NK-92 treated with Interleukin-12 subunit alpha and Interleukin-12 subunit beta, amount 100 ng/mL, for 24 hours (cell line): ENCODE measurements at regions not wholly inside any gene's neighbourhood (a gene's known extent, or its start where the extent isn't known, plus 50 kb on each side); places are given as distances from the start of the nearest gene placed in this dataset.

Source experiments
- DNase-seq: peaks from one replicate; lab custom pipeline; 2025; lab: John Stamatoyannopoulos, UW

- DNase-seq = no peak
Observed at GRCh38 chr9:81112627-81113452, 576.5 kb downstream of the TLE1 start.

- DNase-seq = no peak
Observed at GRCh38 chr9:81108821-81109220, 580.5 kb downstream of the TLE1 start.

- DNase-seq = no peak
Observed at GRCh38 chr9:81108391-81108790, 581.0 kb downstream of the TLE1 start.

- no peak for DNase-seq
Observed at GRCh38 chr9:81103597-81104471, 585.5 kb downstream of the TLE1 start.

- DNase-seq = no peak
Observed at GRCh38 chr9:81097131-81097847, 592.1 kb downstream of the TLE1 start.

- no peak for DNase-seq
Observed at GRCh38 chr9:81096625-81097024, 592.7 kb downstream of the TLE1 start.

- DNase-seq = no peak
Observed at GRCh38 chr9:81092057-81092456, 597.3 kb downstream of the TLE1 start.

- DNase-seq = no peak
Observed at GRCh38 chr9:81088341-81088740, 601.0 kb downstream of the TLE1 start.

GRCh38 chr9:81086416-81086815, 602.9 kb downstream of the TLE1 start:
- DNase-seq = no peak

GRCh38 chr9:81083854-81084512, 605.4 kb downstream of the TLE1 start:
- no peak for DNase-seq

GRCh38 chr9:81083067-81083466, 606.3 kb downstream of the TLE1 start:
- no peak for DNase-seq

GRCh38 chr9:81082221-81082620, 607.1 kb downstream of the TLE1 start:
- DNase-seq = no peak

GRCh38 chr9:81080900-81081299, 608.4 kb downstream of the TLE1 start:
- no peak for DNase-seq

- DNase-seq = no peak
Observed at GRCh38 chr9:81080185-81080584, 609.2 kb downstream of the TLE1 start.

- DNase-seq = no peak
Observed at GRCh38 chr9:81079055-81079454, 610.3 kb downstream of the TLE1 start.

GRCh38 chr9:81078555-81078954, 610.8 kb downstream of the TLE1 start:
- no peak for DNase-seq

- no peak for DNase-seq
Observed at GRCh38 chr9:81077572-81077971, 611.8 kb downstream of the TLE1 start.

GRCh38 chr9:81076131-81076530, 613.2 kb downstream of the TLE1 start:
- no peak for DNase-seq

- DNase-seq = no peak
Observed at GRCh38 chr9:81074221-81074620, 615.1 kb downstream of the TLE1 start.

- no peak for DNase-seq
Observed at GRCh38 chr9:81073821-81074220, 615.5 kb downstream of the TLE1 start.

- DNase-seq = no peak
Observed at GRCh38 chr9:81072758-81073157, 616.6 kb downstream of the TLE1 start.

- no peak for DNase-seq
Observed at GRCh38 chr9:81071108-81071507, 618.2 kb downstream of the TLE1 start.
